ENCODE measurements at regions not wholly inside any gene's neighbourhood (a gene's known extent, or its start where the extent isn't known, plus 50 kb on each side); places are given as distances from the start of the nearest gene placed in this dataset.

GRCh38 chr10:29723726-29724125, 89.0 kb upstream of the SVIL start:
- TF ChIP-seq PHTF2 (CRISPR knock-in tag; IDR thresholded peaks at IDR 0.05) (no peak), NR2F6 (CRISPR knock-in tag; IDR thresholded peaks at IDR 0.05) (no peak), CTCF (IDR thresholded peaks at IDR 0.05 in 2 of 3, conservative IDR thresholded peaks at IDR 0.05 in 1 of 3; ENCODE audit: insufficient read depth in 2 of 3, low read depth in 1 of 3, low read length in 3 of 3) (no peak)

Measured in K562 (cell line).